Neural crest cell (in vitro differentiated cells): ENCODE measurements at regions not wholly inside any gene's neighbourhood (a gene's known extent, or its start where the extent isn't known, plus 50 kb on each side); places are given as distances from the start of the nearest gene placed in this dataset.

ENCODE experiments used
- DNase-seq: peaks from one replicate; pipeline ENCODE4 v3.0.0; 2021; ENCODE audit warnings: low read depth, mixed read lengths, low spot score
- H3K27ac Mint-ChIP-seq: one replicate; pipeline ENCODE4 v1.8.0; 2021; ENCODE audit warnings: mild to moderate bottlenecking, mixed read lengths; ENCODE audit not compliant: unreplicated experiment
- H3K27me3 Mint-ChIP-seq: 2 replicates; pipeline ENCODE4 v1.8.0; 2021; ENCODE audit warnings: low read depth, mild to moderate bottlenecking, mixed read lengths
- H3K36me3 Mint-ChIP-seq: 2 replicates; pipeline ENCODE4 v1.8.0; 2021; ENCODE audit warnings: low read depth, mild to moderate bottlenecking, mixed read lengths
- H3K4me1 Mint-ChIP-seq: 2 replicates; pipeline ENCODE4 v1.8.0; 2021; ENCODE audit warnings: mixed read lengths
- H3K4me3 Mint-ChIP-seq: one replicate; pipeline ENCODE4 v1.8.0; 2021; ENCODE audit warnings: mild to moderate bottlenecking, mixed read lengths
- H3K9me3 Mint-ChIP-seq: 2 replicates; pipeline ENCODE4 v1.8.0; 2021; ENCODE audit warnings: mixed read lengths
- TF ChIP-seq, protein P1 (sequence below): fragments of 200-600 bp; sonication (generic); conservative IDR thresholded peaks from 2 replicates; pipeline ENCODE4 v1.5.0; 2021; ENCODE audit warnings: antibody characterized with exemption, mild to moderate bottlenecking

DNA sequence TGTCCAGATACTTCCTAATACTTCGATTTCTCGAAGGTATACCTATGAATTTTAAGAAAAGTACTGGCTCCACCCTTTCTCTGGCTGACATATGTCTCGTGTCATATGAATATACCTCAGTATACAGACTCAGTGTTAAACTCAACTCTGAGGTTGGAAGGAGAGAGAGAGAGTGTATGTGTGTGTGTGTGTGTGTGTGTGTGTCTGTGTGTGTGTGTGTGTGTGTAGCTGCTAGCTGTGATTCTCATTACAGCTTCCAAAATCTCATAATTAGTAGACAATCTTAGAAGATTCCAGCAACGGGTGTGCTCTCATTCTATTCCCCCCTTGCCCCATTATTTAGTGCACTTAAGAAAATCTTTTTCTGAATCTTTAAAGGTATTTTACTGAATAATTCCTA is 380.3 kb upstream of the B3GALT2 start:
- TF ChIP-seq, protein P1, sequence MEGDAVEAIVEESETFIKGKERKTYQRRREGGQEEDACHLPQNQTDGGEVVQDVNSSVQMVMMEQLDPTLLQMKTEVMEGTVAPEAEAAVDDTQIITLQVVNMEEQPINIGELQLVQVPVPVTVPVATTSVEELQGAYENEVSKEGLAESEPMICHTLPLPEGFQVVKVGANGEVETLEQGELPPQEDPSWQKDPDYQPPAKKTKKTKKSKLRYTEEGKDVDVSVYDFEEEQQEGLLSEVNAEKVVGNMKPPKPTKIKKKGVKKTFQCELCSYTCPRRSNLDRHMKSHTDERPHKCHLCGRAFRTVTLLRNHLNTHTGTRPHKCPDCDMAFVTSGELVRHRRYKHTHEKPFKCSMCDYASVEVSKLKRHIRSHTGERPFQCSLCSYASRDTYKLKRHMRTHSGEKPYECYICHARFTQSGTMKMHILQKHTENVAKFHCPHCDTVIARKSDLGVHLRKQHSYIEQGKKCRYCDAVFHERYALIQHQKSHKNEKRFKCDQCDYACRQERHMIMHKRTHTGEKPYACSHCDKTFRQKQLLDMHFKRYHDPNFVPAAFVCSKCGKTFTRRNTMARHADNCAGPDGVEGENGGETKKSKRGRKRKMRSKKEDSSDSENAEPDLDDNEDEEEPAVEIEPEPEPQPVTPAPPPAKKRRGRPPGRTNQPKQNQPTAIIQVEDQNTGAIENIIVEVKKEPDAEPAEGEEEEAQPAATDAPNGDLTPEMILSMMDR, result no peak

DNA sequence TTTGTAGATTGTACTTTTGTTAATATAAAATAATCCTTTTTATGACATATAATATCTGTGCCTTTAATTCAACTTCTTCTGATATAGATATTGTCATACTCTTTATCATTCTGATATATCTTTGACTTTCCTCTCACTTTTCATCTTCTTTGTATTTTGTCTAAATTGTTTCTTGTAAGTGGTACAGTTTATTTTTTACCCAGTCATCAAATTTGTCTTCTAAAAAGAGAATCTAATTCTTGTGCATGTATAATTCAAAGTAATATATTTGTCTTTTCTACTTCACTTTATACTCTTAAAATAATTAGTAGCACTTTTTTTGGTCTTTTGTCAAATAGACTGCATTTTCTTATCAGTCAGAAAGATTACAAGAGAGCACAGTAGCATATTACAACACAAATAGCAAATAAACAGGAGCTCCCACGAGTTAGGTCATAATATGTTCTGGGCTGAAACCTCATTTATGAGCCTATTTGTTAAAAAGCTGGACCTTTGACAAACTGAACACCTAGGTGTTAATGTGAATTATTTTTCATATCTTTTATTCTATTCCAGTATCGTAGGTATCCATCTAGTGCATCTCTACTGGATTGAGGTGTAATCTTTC is 379.7 kb upstream of the B3GALT2 start:
- H3K4me1 Mint-ChIP-seq, result no peaks in the 10 kb centered on the region
- no peaks in the 10 kb centered on the region for H3K27me3 Mint-ChIP-seq
- DNase-seq, result no peak
- TF ChIP-seq, protein P1, result no peak
- no peak overlapping the region for H3K27ac Mint-ChIP-seq
- peaks cover 3% of the 10 kb centered on the region for H3K9me3 Mint-ChIP-seq
- no peak overlapping the region for H3K4me3 Mint-ChIP-seq
- no peaks in the 10 kb centered on the region for H3K36me3 Mint-ChIP-seq

More for the DNA sequence above, 380.3 kb upstream of the B3GALT2 start:
- Mint-ChIP-seq H3K27ac (no peak overlapping the region), H3K4me1 (no peaks in the 10 kb centered on the region), H3K4me3 (no peak overlapping the region), H3K27me3 (no peaks in the 10 kb centered on the region), H3K9me3 (peaks cover 8% of the 10 kb centered on the region), H3K36me3 (no peaks in the 10 kb centered on the region)
- no peak for DNase-seq

GRCh38 chr1:193562121-193562520 is 375.7 kb upstream of the B3GALT2 start:
- Mint-ChIP-seq H3K36me3 (no peaks in the 10 kb centered on the region), H3K27ac (no peak overlapping the region), H3K9me3 (no peaks in the 10 kb centered on the region), H3K4me3 (no peak overlapping the region), H3K27me3 (no peaks in the 10 kb centered on the region), H3K4me1 (no peaks in the 10 kb centered on the region)
- TF ChIP-seq, protein P1, result no peak
- no peak for DNase-seq

DNA sequence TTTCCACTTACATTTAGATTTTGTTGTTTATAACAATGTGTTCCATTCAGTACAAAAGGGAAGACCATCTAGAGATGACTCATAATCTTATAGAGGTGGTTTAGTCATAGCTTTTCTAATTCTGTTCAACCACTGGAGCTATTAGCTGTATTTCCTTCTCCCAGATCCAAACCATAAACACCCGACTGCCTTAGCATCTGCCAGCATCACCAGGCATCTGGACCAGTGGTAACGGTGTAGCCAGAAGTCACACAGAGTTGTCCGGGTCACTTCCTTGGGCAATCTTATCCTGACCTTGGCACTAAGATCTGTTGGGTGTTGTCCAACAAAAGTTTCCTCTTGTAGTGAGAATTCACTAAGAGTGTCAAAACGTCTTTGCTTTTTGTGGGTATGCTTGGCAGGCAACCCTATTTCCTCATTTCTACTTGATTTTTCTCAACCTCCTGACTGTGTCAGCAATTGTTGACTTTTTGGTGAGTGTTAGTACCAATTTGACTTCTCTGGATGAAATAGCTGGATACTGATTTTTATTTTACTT is 372.1 kb upstream of the B3GALT2 start:
- Mint-ChIP-seq H3K27me3 (no peaks in the 10 kb centered on the region), H3K27ac (no peak overlapping the region), H3K4me1 (no peaks in the 10 kb centered on the region), H3K36me3 (no peaks in the 10 kb centered on the region), H3K4me3 (no peak overlapping the region), H3K9me3 (no peaks in the 10 kb centered on the region)
- no peak for DNase-seq
- TF ChIP-seq, protein P1, result no peak

- Mint-ChIP-seq H3K27ac (no peak overlapping the region), H3K36me3 (no peaks in the 10 kb centered on the region), H3K4me1 (no peaks in the 10 kb centered on the region), H3K9me3 (no peaks in the 10 kb centered on the region), H3K4me3 (no peak overlapping the region), H3K27me3 (no peaks in the 10 kb centered on the region)
- no peak for DNase-seq
- TF ChIP-seq, protein P1, result no peak
Observed at GRCh38 chr1:193555662-193556441, 369.4 kb upstream of the B3GALT2 start.
